ENCODE measurements at regions not wholly inside any gene's neighbourhood (a gene's known extent, or its start where the extent isn't known, plus 50 kb on each side); places are given as distances from the start of the nearest gene placed in this dataset.

- TF ChIP-seq CTCF (IDR thresholded peaks at IDR 0.05; ENCODE audit: poor library complexity) (no peak), EZH2phosphoT487 (IDR thresholded peaks at IDR 0.05; ENCODE audit: low read depth, severe bottlenecking, unreplicated experiment) (no peak)
These were observed 662.4 kb upstream of the PTPRD start for GRCh38 chr9:11275158-11275695.

Data from hepatocyte (in vitro differentiated cells).